PC-3 (cell line): ENCODE measurements at regions not wholly inside any gene's neighbourhood (a gene's known extent, or its start where the extent isn't known, plus 50 kb on each side); places are given as distances from the start of the nearest gene placed in this dataset.

Experiments
- ATAC-seq: fragments of 200-7000 bp; cut with Tn5 transposase; 2 replicates; pipeline ENCODE4 v1.9.1; 2020; ENCODE audit warnings: mild to moderate bottlenecking, moderate library complexity
- BruUV-seq: library from RNA; stranded (reverse); fragments of 400-500 nt; replicated peaks from 2 replicates; lab custom pipeline; 2021; lab: Mats Ljungman, UMichigan
- CTCF ChIA-PET: fragments of 300-600 bp; sonication (Branson Sonifier 250); formaldehyde crosslinking; loops from one replicate; lab custom pipeline; 2022; ENCODE audit warnings: antibody characterized with exemption; lab: Charles Lee
- POLR2A ChIA-PET: fragments of 300-600 bp; sonication (Branson Sonifier 250); formaldehyde crosslinking; loops from one replicate; lab custom pipeline; 2022; ENCODE audit warnings: antibody characterized with exemption; ENCODE audit not compliant: unreplicated experiment; lab: Charles Lee
- DNase-seq: peaks from one replicate; pipeline ENCODE4 v3.0.0-alpha.2; 2015
- H2AFZ ChIP-seq: fragments of 300-600 bp; sonication (generic); 2 replicates; pipeline ENCODE4 v1.6.0; 2016; ENCODE audit warnings: antibody characterized with exemption, low read length
- H3F3A ChIP-seq: fragments of 300-600 bp; sonication (generic); one replicate; pipeline ENCODE4 v1.6.0; 2017; ENCODE audit warnings: antibody characterized with exemption, low read length, control low read depth, mild to moderate bottlenecking; ENCODE audit not compliant: unreplicated experiment
- H3K27ac ChIP-seq: fragments of 300-600 bp; sonication (generic); 2 replicates; pipeline ENCODE4 v1.5.1; 2016; ENCODE audit warnings: mild to moderate bottlenecking, low read length
- H3K27me3 ChIP-seq: fragments of 300-600 bp; sonication (generic); 2 replicates; pipeline ENCODE4 v1.6.1; 2016; ENCODE audit warnings: low read length, mixed read lengths
- H3K36me3 ChIP-seq: fragments of 300-600 bp; sonication (generic); 2 replicates; pipeline ENCODE4 v1.6.1; 2016; ENCODE audit warnings: low read depth, mixed run types, low read length, mixed read lengths
- H3K4me1 ChIP-seq: fragments of 300-600 bp; sonication (generic); 2 replicates; pipeline ENCODE4 v1.5.1; 2016; ENCODE audit warnings: low read length; ENCODE audit not compliant: insufficient read depth
- H3K4me2 ChIP-seq: fragments of 300-600 bp; sonication (generic); 2 replicates; pipeline ENCODE4 v1.6.0; 2016; ENCODE audit warnings: low read length
- H3K4me3 ChIP-seq: fragments of 300-600 bp; sonication (generic); 2 replicates; pipeline ENCODE4 v1.5.1; 2016; ENCODE audit warnings: mild to moderate bottlenecking, low read length, mixed read lengths
- H3K79me2 ChIP-seq: fragments of 300-600 bp; sonication (generic); 2 replicates; pipeline ENCODE4 v1.6.1; 2017; ENCODE audit warnings: low read length, mixed read lengths
- H3K9ac ChIP-seq: fragments of 300-600 bp; sonication (generic); 2 replicates; pipeline ENCODE4 v1.6.0; 2016; ENCODE audit warnings: mild to moderate bottlenecking, low read length
- H3K9me2 ChIP-seq: fragments of 300-600 bp; sonication (generic); replicated peaks from 2 replicates; pipeline ENCODE4 v1.6.1; 2016; ENCODE audit warnings: mixed run types, low read length, mixed read lengths
- H3K9me3 ChIP-seq: fragments of 300-600 bp; sonication (generic); 2 replicates; pipeline ENCODE4 v1.6.1; 2016; ENCODE audit warnings: low read length, mixed read lengths
- H4K20me1 ChIP-seq: fragments of 300-600 bp; sonication (generic); 2 replicates; pipeline ENCODE4 v1.6.1; 2016; ENCODE audit warnings: low read length, mixed read lengths
- EZH2 ChIP-seq: fragments of 300-600 bp; sonication (generic); IDR thresholded peaks from one replicate; pipeline ENCODE4 v1.6.1; 2017; ENCODE audit warnings: antibody characterized with exemption, mild to moderate bottlenecking, low read length; ENCODE audit not compliant: unreplicated experiment
- EZH2phosphoT487 ChIP-seq: fragments of 300-600 bp; sonication (generic); IDR thresholded peaks from 2 replicates; pipeline ENCODE4 v1.6.1; 2018; ENCODE audit warnings: mild to moderate bottlenecking, antibody characterized with exemption, low read length, borderline replicate concordance
- intact Hi-C: fragments of 100-400 bp; cut with micrococcal nuclease; formaldehyde crosslinking; loops from 2 replicates; pipeline ENCODE4 v1.9.0; 2023
- TF ChIP-seq, protein P1 (sequence below): fragments of 300-600 bp; sonication (generic); conservative IDR thresholded peaks from 2 replicates; pipeline ENCODE4 v1.5.1; 2017; ENCODE audit warnings: antibody characterized with exemption, low read depth, mild to moderate bottlenecking, low read length

- Histone ChIP-seq H3F3A (no peaks in the 10 kb centered on the region), H3K4me3 (no peak overlapping the region)
- BruUV-seq, result no TSS peak
Observed at GRCh38 chr2:23132823-23133595, 252.0 kb upstream of the KLHL29 start.

GRCh38 chr2:23134726-23135125 lies 250.3 kb upstream of the KLHL29 start:
- H3K4me3 ChIP-seq, result no peak overlapping the region
- intact Hi-C loops, result no loop called here
- DNase-seq, result no peak

More at GRCh38 chr2:23132823-23133595, 252.0 kb upstream of the KLHL29 start:
- TF ChIP-seq, protein P1, sequence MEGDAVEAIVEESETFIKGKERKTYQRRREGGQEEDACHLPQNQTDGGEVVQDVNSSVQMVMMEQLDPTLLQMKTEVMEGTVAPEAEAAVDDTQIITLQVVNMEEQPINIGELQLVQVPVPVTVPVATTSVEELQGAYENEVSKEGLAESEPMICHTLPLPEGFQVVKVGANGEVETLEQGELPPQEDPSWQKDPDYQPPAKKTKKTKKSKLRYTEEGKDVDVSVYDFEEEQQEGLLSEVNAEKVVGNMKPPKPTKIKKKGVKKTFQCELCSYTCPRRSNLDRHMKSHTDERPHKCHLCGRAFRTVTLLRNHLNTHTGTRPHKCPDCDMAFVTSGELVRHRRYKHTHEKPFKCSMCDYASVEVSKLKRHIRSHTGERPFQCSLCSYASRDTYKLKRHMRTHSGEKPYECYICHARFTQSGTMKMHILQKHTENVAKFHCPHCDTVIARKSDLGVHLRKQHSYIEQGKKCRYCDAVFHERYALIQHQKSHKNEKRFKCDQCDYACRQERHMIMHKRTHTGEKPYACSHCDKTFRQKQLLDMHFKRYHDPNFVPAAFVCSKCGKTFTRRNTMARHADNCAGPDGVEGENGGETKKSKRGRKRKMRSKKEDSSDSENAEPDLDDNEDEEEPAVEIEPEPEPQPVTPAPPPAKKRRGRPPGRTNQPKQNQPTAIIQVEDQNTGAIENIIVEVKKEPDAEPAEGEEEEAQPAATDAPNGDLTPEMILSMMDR, result no peak
- TF ChIP-seq EZH2 (no peak), EZH2phosphoT487 (no peak)
- H3K4me1 ChIP-seq, result no peaks in the 10 kb centered on the region
- no peak for ATAC-seq
- H3K27ac ChIP-seq, result no peak overlapping the region
- no peaks in the 10 kb centered on the region for H3K9me3 ChIP-seq
- ChIA-PET CTCF (no interaction called here), POLR2A (no interaction called here)
- H3K79me2 ChIP-seq, result no peaks in the 10 kb centered on the region
- intact Hi-C loops, result no loop called here
- H3K9me2 ChIP-seq, result no peaks in the 10 kb centered on the region
- no peak for DNase-seq
- no peaks in the 10 kb centered on the region for H4K20me1 ChIP-seq
- H3K36me3 ChIP-seq, result no peaks in the 10 kb centered on the region
- no peak overlapping the region for H2AFZ ChIP-seq
- no peak overlapping the region for H3K9ac ChIP-seq
- H3K27me3 ChIP-seq, result no peaks in the 10 kb centered on the region
- no peak overlapping the region for H3K4me2 ChIP-seq

More at GRCh38 chr2:23134726-23135125, 250.3 kb upstream of the KLHL29 start:
- no peaks in the 10 kb centered on the region for H4K20me1 ChIP-seq
- ChIA-PET POLR2A (no interaction called here), CTCF (no interaction called here)
- no peaks in the 10 kb centered on the region for H3K36me3 ChIP-seq
- no peaks in the 10 kb centered on the region for H3K27me3 ChIP-seq
- no peaks in the 10 kb centered on the region for H3K9me3 ChIP-seq
- H3K4me2 ChIP-seq, result no peak overlapping the region
- BruUV-seq, result no TSS peak
- H3K27ac ChIP-seq, result no peak overlapping the region
- no peak for ATAC-seq
- H3K79me2 ChIP-seq, result no peaks in the 10 kb centered on the region
- no peaks in the 10 kb centered on the region for H3K9me2 ChIP-seq
- TF ChIP-seq EZH2phosphoT487, result no peak
- TF ChIP-seq, protein P1, result no peak
- no peak for TF ChIP-seq EZH2
- H3F3A ChIP-seq, result no peaks in the 10 kb centered on the region
- no peaks in the 10 kb centered on the region for H3K4me1 ChIP-seq
- H2AFZ ChIP-seq, result no peak overlapping the region
- no peak overlapping the region for H3K9ac ChIP-seq
